Motor neuron (in vitro differentiated cells): ENCODE measurements at regions not wholly inside any gene's neighbourhood (a gene's known extent, or its start where the extent isn't known, plus 50 kb on each side); places are given as distances from the start of the nearest gene placed in this dataset.

Experiments used
- ATAC-seq, 8 experiments: fragments of 200-7000 bp; cut with Tn5 transposase; replicated peaks in 6 of 8; 2 replicates each; pipeline ENCODE4 v1.8.0; 2021; ENCODE audit warnings: mild to moderate bottlenecking in 8 of 8, moderate library complexity in 8 of 8
- H3K27ac ChIP-seq, 2 donors: fragments of 250-450 bp; sonication (Bioruptor Pico); 2 replicates each; pipeline ENCODE4 v1.9.0; 2021; ENCODE audit warnings: antibody characterized with exemption in 2 of 2, mild to moderate bottlenecking in 2 of 2, moderate library complexity in 1 of 2
- H3K4me1 ChIP-seq, 2 donors: fragments of 250-450 bp; sonication (Bioruptor Pico); replicated peaks in 1 of 2; 2 replicates each; pipeline ENCODE4 v1.6.1; 2021; ENCODE audit warnings: antibody characterized with exemption in 2 of 2, mild to moderate bottlenecking in 2 of 2, moderate library complexity in 1 of 2
- H3K4me3 ChIP-seq, 5 donors: fragments of 250-450 bp; sonication (Bioruptor Pico); 2 replicates each; pipeline ENCODE4 v1.9.0; 2021; ENCODE audit warnings: antibody characterized with exemption in 5 of 5, mild to moderate bottlenecking in 5 of 5, moderate library complexity in 4 of 5
- WGBS, 10 experiments: fragments of 450-650 bp; shearing (Covaris generic); methylation state at CpG; one replicate each; pipeline ENCODE4 v1.0.0; 2022; 5-methylcytosine and 5-hydroxymethylcytosine counted together
- in situ Hi-C, 9 experiments: fragments of 400-800 bp; cut with MboI; loops; one replicate each; pipeline ENCODE4 v1.15.0; 2021; ENCODE audit warnings: low sequenced_read_pairs in 9 of 9, low pct_unique_long_range_greater_than_20kb in 2 of 9; ENCODE audit not compliant: unreplicated experiment in 9 of 9

GRCh38 chr11:88448131-88448670 is 110.7 kb upstream of the CTSC start:
- WGBS, 10 experiments: 40 to 85% (median 78%) methylated on average over 1 to 6 of the region's 9 CpGs; no CpG with 5 or more reads in 2 of the 10 experiments
- H3K4me3 ChIP-seq: no peak overlapping the region
- ATAC-seq: no peak
- no peak overlapping the region for H3K27ac ChIP-seq
- in situ Hi-C loops: no loop called here
- peaks cover 0 to 5% of the 10 kb centered on the region in 2 donors for H3K4me1 ChIP-seq

DNA sequence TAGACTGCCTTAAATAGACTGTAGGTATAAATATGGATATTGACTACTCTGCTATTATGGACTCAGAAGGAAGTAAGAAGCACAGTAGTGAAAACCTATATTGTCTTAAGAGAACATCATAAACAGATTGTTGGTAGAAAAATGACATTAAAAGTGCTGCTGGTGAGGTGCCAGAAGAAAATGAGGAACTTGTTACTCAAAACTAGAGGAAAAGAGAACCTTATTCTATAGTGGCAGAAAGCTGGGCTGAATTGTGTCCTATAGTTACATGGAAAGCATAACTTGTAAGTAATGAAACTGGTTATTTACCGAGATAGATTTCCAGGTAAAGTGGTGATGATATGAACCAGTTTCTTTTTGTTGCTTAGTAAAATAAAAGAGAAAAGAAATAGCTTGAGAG is 109.7 kb upstream of the CTSC start:
- in situ Hi-C loops: no loop called here
- ATAC-seq: no peak
- Histone ChIP-seq H3K4me1 (peaks cover 0 to 5% of the 10 kb centered on the region in 2 donors), H3K4me3 (no peak overlapping the region), H3K27ac (no peak overlapping the region)
- 27 to 100% (median 81%) methylated on average over 1 of the region's 1 CpG; no CpG with 5 or more reads in 2 of the 10 experiments for WGBS, 10 experiments

- ATAC-seq: no peak
Measured at GRCh38 chr11:88439356-88439755, 101.8 kb upstream of the CTSC start.

DNA sequence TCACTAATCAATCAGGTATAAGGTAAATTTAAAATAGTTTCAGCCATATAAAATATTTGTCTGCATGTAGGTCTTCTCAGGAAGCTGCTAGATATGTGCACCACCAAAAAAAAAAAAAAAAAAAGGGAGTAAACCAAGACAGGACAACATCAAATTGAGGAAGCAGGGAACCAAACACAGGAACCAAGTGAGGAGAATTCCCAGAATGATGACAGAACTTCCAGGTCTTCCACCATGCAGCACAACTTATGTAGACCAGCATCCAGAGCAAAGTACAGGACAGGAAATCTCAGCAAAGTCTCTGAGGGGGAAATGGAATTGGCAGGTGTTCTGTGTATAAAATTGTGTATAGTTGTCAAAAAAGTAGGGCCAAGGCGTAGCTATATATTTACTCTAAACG is 101.2 kb upstream of the CTSC start:
- no peak overlapping the region for H3K4me3 ChIP-seq
- no peak overlapping the region for H3K27ac ChIP-seq
- no peaks in the 10 kb centered on the region for H3K4me1 ChIP-seq
- no peak for ATAC-seq
- in situ Hi-C loops: no loop called here
- WGBS, 10 experiments: 28 to 93% (median 62%) methylated on average over 1 to 2 of the region's 2 CpGs; no CpG with 5 or more reads in 2 of the 10 experiments

More at GRCh38 chr11:88439356-88439755, 101.8 kb upstream of the CTSC start:
- WGBS, 10 experiments: 26 to 96% (median 85%) methylated on average over 3 of the region's 3 CpGs; no CpG with 5 or more reads in 1 of the 10 experiments
- Histone ChIP-seq H3K27ac (no peak overlapping the region), H3K4me1 (no peaks in the 10 kb centered on the region), H3K4me3 (no peak overlapping the region)
- in situ Hi-C loops: no loop called here

DNA sequence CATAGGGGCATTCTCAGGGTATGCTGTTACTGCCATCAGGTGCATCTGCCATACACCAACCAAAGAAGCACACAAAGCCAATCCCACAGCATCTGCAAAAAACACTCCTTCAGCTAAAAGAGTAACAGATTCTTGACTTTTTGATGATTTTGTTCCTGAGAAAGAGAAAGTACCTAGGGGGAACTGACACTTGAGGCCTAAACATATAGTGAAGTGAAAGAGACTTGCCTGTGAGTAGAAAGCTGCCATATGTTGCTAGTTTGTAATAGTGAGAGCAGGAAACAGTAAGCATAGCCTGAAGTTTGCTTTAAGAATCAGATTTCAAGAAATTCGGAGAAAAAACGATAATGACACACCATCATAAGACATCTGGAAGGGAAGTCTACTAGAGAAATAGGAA is 97.9 kb upstream of the CTSC start:
- Histone ChIP-seq H3K4me3 (no peak overlapping the region), H3K27ac (no peak overlapping the region), H3K4me1 (no peaks in the 10 kb centered on the region)
- 10 to 100% (median 58%) methylated on average over 1 to 2 of the region's 2 CpGs; no CpG with 5 or more reads in 1 of the 10 experiments for WGBS, 10 experiments
- in situ Hi-C loops: no loop called here
- ATAC-seq: no peak

GRCh38 chr11:88434333-88434976 is 96.9 kb upstream of the CTSC start:
- in situ Hi-C loops: no loop called here
- WGBS, 10 experiments: 23 to 100% (median 55%) methylated on average over 1 to 5 of the region's 8 CpGs; no CpG with 5 or more reads in 3 of the 10 experiments

GRCh38 chr11:88433536-88434230 is 96.1 kb upstream of the CTSC start:
- H3K4me3 ChIP-seq: no peak overlapping the region
- WGBS, 10 experiments: 76 to 100% (median 84%) methylated on average over 1 to 7 of the region's 13 CpGs; no CpG with 5 or more reads in 4 of the 10 experiments
- H3K27ac ChIP-seq: no peak overlapping the region
- ATAC-seq: no peak
- in situ Hi-C loops: no loop called here
- no peaks in the 10 kb centered on the region for H3K4me1 ChIP-seq

More at GRCh38 chr11:88434333-88434976, 96.9 kb upstream of the CTSC start:
- Histone ChIP-seq H3K27ac (no peak overlapping the region), H3K4me1 (no peaks in the 10 kb centered on the region), H3K4me3 (no peak overlapping the region)
- no peak for ATAC-seq

DNA sequence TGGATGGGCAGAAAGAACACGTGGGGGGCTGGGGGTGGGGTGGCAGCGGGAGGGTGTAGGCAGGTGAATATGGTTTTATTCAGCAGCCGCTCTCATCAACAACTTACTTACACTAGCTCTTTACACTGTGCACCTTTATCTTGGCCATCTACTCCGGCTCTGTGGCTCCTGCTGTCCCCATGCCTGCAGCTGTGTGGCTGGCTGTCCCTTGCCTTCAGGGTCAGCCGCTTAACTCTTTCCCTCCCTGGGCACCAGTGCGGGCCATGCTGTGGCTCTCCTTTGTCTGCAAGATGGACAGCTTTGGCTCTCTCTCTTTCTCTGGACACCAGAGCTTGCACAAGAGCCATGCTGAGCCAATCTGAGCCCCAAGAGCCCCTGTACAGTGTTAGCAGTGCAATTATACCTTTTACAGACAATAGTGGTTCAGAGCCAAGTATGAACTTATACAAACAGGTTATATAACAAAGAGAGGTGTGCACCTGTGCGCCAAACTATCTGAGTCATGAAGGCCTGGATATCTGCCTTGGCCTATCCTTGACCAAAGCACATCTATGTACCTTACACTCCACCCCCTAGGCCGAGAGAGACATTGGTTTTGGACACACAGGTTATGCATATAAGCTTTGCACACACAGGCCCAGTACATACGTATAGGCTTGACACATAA is 94.3 kb upstream of the CTSC start:
- H3K4me3 ChIP-seq: no peak overlapping the region
- 20 to 100% (median 100%) methylated on average over 1 to 5 of the region's 9 CpGs; no CpG with 5 or more reads in 2 of the 10 experiments for WGBS, 10 experiments
- in situ Hi-C loops: no loop called here
- peaks cover 0 to 7% of the 10 kb centered on the region in 2 donors for H3K4me1 ChIP-seq
- ATAC-seq: no peak
- no peak overlapping the region for H3K27ac ChIP-seq

GRCh38 chr11:88428959-88429358 is 91.4 kb upstream of the CTSC start:
- in situ Hi-C loops: no loop called here
- H3K4me3 ChIP-seq: no peak overlapping the region
- 43 to 100% (median 86%) methylated on average over 1 of the region's 1 CpG; no CpG with 5 or more reads in 5 of the 10 experiments for WGBS, 10 experiments
- ATAC-seq: no peak
- no peak overlapping the region for H3K27ac ChIP-seq
- peaks cover 0 to 7% of the 10 kb centered on the region in 2 donors for H3K4me1 ChIP-seq

GRCh38 chr11:88427719-88428118 is 90.2 kb upstream of the CTSC start:
- in situ Hi-C loops: no loop called here
- Histone ChIP-seq H3K4me1 (peaks cover 0 to 7% of the 10 kb centered on the region in 2 donors), H3K27ac (no peak overlapping the region), H3K4me3 (no peak overlapping the region)
- peak in 2 of 8 experiments; percentile 56 to 58 for ATAC-seq
- 50 to 100% (median 83%) methylated on average over 1 to 2 of the region's 2 CpGs; no CpG with 5 or more reads in 5 of the 10 experiments for WGBS, 10 experiments

- 73 to 100% (median 89%) methylated on average over 1 to 6 of the region's 6 CpGs for WGBS, 10 experiments
- Histone ChIP-seq H3K4me1 (peaks cover 0 to 7% of the 10 kb centered on the region in 2 donors), H3K27ac (no peak overlapping the region), H3K4me3 (no peak overlapping the region)
- no peak for ATAC-seq
- in situ Hi-C loops: no loop called here
Measured at GRCh38 chr11:88424881-88425280, 87.3 kb upstream of the CTSC start.

DNA sequence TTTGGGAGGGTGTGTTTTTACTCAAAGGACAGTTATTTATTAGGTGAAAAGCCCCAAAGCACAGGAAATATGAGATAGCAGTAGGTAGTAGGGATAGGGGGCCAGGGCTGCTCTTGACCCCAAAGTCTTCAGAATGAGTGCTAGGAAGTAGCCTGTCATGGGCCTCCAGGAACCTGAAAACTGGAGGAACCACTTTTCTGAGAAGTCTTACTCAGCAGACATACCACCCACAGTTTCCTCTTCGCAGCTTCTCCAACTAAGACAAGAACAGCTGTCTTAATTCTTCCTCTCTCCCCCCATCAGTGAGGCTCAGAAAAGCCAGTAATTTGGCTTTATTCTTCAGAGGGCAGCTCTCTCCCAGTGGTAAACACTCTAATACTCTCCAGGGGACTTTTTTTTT is 84.0 kb upstream of the CTSC start:
- in situ Hi-C loops: no loop called here
- Histone ChIP-seq H3K4me1 (no peaks in the 10 kb centered on the region), H3K4me3 (no peak overlapping the region), H3K27ac (no peak overlapping the region)
- 0 to 80% (median 57%) methylated on average over 1 of the region's 1 CpG; no CpG with 5 or more reads in 5 of the 10 experiments for WGBS, 10 experiments
- no peak for ATAC-seq
